ENCODE measurements at regions not wholly inside any gene's neighbourhood (a gene's known extent, or its start where the extent isn't known, plus 50 kb on each side); places are given as distances from the start of the nearest gene placed in this dataset.
"Not testable (repeated sequence)": the region's sequence is repeated elsewhere in the genome, so short reads cannot be mapped to it uniquely, and the experiment has no call there.

GRCh38 chr2:64924170-64924934 is 64.8 kb upstream of the SLC1A4 start:
- no peak for DNase-seq

- DNase-seq: not testable (repeated sequence)
These were observed 63.1 kb upstream of the SLC1A4 start for GRCh38 chr2:64925930-64926722.

GRCh38 chr2:64928813-64929212 is 60.4 kb upstream of the SLC1A4 start:
- no peak for DNase-seq

GRCh38 chr2:64929333-64929732 is 59.9 kb upstream of the SLC1A4 start:
- no peak for DNase-seq

- no peak for DNase-seq
These were observed 58.9 kb upstream of the SLC1A4 start for GRCh38 chr2:64930258-64930671.

- no peak for DNase-seq
These were observed 57.7 kb upstream of the SLC1A4 start for GRCh38 chr2:64931246-64932115.

- DNase-seq: no peak
These were observed 57.2 kb upstream of the SLC1A4 start for GRCh38 chr2:64932116-64932370.

GRCh38 chr2:64932371-64933216 is 56.6 kb upstream of the SLC1A4 start:
- no peak for DNase-seq

- no peak for DNase-seq
These were observed 54.7 kb upstream of the SLC1A4 start for GRCh38 chr2:64934530-64934929.

- no peak for DNase-seq
These were observed 52.4 kb upstream of the SLC1A4 start for GRCh38 chr2:64936809-64937208.

- not testable (repeated sequence) for DNase-seq
These were observed 51.9 kb upstream of the SLC1A4 start for GRCh38 chr2:64937314-64937686.

- no peak for DNase-seq
These were observed 51.3 kb upstream of the SLC1A4 start for GRCh38 chr2:64937687-64938491.

GRCh38 chr2:64938607-64939285 is 50.5 kb upstream of the SLC1A4 start:
- DNase-seq: no peak

GRCh38 chr2:64939332-64939917 is 49.8 kb upstream of the SLC1A4 start:
- DNase-seq: no peak

Measured in GDM1 (cell line).